Gastrocnemius medialis (tissue), 4 donors: ENCODE measurements at regions not wholly inside any gene's neighbourhood (a gene's known extent, or its start where the extent isn't known, plus 50 kb on each side); places are given as distances from the start of the nearest gene placed in this dataset.

ENCODE experiments used
- ATAC-seq, 2 donors: fragments of 150-250 bp; one replicate each; pipeline ENCODE4 v1.9.1; 2016
- DNase-seq, 2 donors: peaks; one replicate each; pipeline ENCODE4 v3.0.0-alpha.2; 2019
- H3K27ac ChIP-seq, 4 donors: fragments of 200-600 bp; sonication (generic); 1 replicate in 1 of 4; 2 replicates in 3 of 4; pipeline ENCODE4 v1.5.1; 2016 to 2018; ENCODE audit warnings: mild to moderate bottlenecking in 2 of 4, moderate library complexity in 1 of 4
- H3K27me3 ChIP-seq, 3 donors: fragments of 200-600 bp; sonication (generic) in 2 of 3; 1 replicate in 1 of 3; 2 replicates in 2 of 3; pipeline versions ENCODE4 v1.5.1 to v1.6.0; 2016 to 2019; ENCODE audit warnings: mild to moderate bottlenecking in 1 of 3, moderate library complexity in 1 of 3
- H3K36me3 ChIP-seq, 2 donors: fragments of 200-600 bp; sonication (generic) in 1 of 2; one replicate each; pipeline ENCODE4 v1.5.1; 2017 to 2018
- H3K4me1 ChIP-seq, 2 donors: fragments of 200-600 bp; sonication (generic) in 1 of 2; one replicate each; pipeline ENCODE4 v1.5.1; 2016 to 2017; ENCODE audit warnings: mild to moderate bottlenecking in 2 of 2
- H3K4me3 ChIP-seq, 4 donors: fragments of 200-600 bp; sonication (generic) in 3 of 4; 1 replicate in 1 of 4; 2 replicates in 3 of 4; pipeline ENCODE4 v1.5.1; 2016 to 2019; ENCODE audit warnings: mild to moderate bottlenecking in 2 of 4
- H3K9me3 ChIP-seq, 3 donors: fragments of 200-600 bp; sonication (generic) in 2 of 3; 1 replicate in 1 of 3; 2 replicates in 2 of 3; pipeline ENCODE4 v1.5.1; 2016 to 2019
- POLR2A ChIP-seq, 2 donors: fragments of 450-650 bp; IDR thresholded peaks; one replicate each; pipeline ENCODE4 v1.6.1; 2017; ENCODE audit warnings: antibody characterized with exemption in 2 of 2, mild to moderate bottlenecking in 2 of 2, moderate library complexity in 2 of 2
- in situ Hi-C, 4 donors: fragments of 200-750 bp; cut with MboI; loops; one replicate each; pipeline versions ENCODE4 v1.15.0 to v1.8.0; 2017; ENCODE audit warnings: low sequenced_read_pairs in 4 of 4
- intact Hi-C: fragments of 100-400 bp; cut with DNase I; formaldehyde crosslinking; loops from one replicate; pipeline ENCODE4 v1.15.1; 2023; ENCODE audit warnings: low total_unique reads
- TF ChIP-seq, protein P1 (sequence below), 5 experiments: fragments of 450-650 bp in 3 of 5; fragments of 200-600 bp in 2 of 5; sonication (generic) in 2 of 5; IDR thresholded peaks in 4 of 5; conservative IDR thresholded peaks in 1 of 5; 1 replicate in 4 of 5; 2 replicates in 1 of 5; pipeline ENCODE4 v1.5.1; 2016 to 2019; ENCODE audit warnings: antibody characterized with exemption in 5 of 5, mild to moderate bottlenecking in 3 of 5, moderate library complexity in 3 of 5

DNA sequence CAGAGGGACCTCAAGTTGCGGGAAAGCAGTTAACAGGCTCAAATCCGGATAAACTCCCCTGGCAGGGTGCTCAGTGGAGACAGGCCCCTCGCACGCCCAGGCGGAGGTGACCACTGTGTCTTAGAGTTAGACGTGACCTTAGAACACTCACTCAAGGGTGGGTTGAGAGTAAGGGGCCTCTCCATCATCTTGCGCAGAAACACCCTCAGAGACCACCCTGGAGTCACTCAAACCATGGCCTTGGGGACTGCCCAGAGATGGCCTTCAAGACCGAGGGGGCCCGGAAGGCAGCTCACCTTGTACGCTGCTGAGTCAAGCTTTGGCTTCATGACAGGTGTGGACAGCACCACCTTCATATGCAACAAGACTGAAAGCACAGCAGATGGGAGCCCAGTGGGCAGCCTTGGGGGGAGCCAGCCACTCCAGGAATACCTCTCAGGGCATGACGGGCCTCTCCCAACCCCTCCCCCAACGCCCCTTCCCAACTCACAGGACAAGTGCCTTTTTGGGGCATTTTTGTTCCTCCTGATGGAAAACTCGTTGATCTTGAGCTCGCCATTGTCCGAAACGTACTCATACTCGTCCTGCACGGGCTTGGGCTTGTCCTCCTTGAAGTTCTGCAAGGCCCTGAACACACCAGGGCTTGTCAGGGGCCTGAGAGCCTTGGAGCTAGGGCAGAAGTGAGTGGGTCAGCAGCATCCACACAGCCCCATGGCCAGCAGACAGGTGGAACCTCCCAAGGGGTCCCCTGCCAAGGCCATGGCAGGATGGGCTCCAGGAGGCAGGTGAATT lies 229.2 kb downstream of the TUBA3C start:
- TF ChIP-seq POLR2A (IDR thresholded peaks at IDR 0.05): no peak
- TF ChIP-seq, protein P1, sequence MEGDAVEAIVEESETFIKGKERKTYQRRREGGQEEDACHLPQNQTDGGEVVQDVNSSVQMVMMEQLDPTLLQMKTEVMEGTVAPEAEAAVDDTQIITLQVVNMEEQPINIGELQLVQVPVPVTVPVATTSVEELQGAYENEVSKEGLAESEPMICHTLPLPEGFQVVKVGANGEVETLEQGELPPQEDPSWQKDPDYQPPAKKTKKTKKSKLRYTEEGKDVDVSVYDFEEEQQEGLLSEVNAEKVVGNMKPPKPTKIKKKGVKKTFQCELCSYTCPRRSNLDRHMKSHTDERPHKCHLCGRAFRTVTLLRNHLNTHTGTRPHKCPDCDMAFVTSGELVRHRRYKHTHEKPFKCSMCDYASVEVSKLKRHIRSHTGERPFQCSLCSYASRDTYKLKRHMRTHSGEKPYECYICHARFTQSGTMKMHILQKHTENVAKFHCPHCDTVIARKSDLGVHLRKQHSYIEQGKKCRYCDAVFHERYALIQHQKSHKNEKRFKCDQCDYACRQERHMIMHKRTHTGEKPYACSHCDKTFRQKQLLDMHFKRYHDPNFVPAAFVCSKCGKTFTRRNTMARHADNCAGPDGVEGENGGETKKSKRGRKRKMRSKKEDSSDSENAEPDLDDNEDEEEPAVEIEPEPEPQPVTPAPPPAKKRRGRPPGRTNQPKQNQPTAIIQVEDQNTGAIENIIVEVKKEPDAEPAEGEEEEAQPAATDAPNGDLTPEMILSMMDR (IDR thresholded peaks at IDR 0.05 in 4 of 5, conservative IDR thresholded peaks at IDR 0.05 in 1 of 5): no peak

DNA sequence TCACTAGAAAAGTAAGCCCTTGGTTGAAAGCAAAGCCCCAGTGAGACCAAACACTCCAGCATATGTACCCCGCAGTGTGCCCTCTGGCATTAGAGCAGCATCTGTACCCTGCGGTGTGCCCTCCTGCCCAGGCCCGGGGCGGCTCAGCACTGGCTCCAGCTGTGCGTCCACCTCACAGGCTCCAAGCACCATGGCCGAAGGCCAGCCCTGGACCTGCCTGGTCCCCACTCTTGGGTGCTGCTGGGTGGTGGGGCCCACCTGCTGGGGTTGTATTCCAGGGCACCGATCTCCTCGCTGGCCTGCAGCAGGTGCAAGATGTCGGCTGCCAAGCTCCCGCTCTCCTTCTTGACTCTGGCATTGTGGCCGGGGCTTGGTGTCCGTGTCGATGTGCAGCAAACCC lies 230.2 kb downstream of the TUBA3C start:
- in situ Hi-C loops: no loop called here

More for the DNA sequence above, 229.2 kb downstream of the TUBA3C start:
- in situ Hi-C loops (no loop called here), intact Hi-C loops (no loop called here)
- H3K27me3 ChIP-seq: no peaks in the 10 kb centered on the region
- ATAC-seq: no peak
- no peak overlapping the region for H3K4me3 ChIP-seq
- no peaks in the 10 kb centered on the region for H3K4me1 ChIP-seq
- no peak overlapping the region for H3K27ac ChIP-seq
- no peaks in the 10 kb centered on the region for H3K9me3 ChIP-seq
- DNase-seq: no peak
- H3K36me3 ChIP-seq: no peaks in the 10 kb centered on the region

GRCh38 chr13:18949970-18950369 lies 231.7 kb downstream of the TUBA3C start:
- ATAC-seq (no peak), DNase-seq (no peak)
- Histone ChIP-seq H3K4me3 (no peak overlapping the region), H3K4me1 (no peaks in the 10 kb centered on the region), H3K9me3 (no peaks in the 10 kb centered on the region), H3K27me3 (no peaks in the 10 kb centered on the region), H3K27ac (no peak overlapping the region), H3K36me3 (no peaks in the 10 kb centered on the region)
- in situ Hi-C loops (no loop called here), intact Hi-C loops (no loop called here)
- TF ChIP-seq, protein P1 (IDR thresholded peaks at IDR 0.05 in 4 of 5, conservative IDR thresholded peaks at IDR 0.05 in 1 of 5): no peak
- TF ChIP-seq POLR2A (IDR thresholded peaks at IDR 0.05): no peak

More for the DNA sequence above, 230.2 kb downstream of the TUBA3C start:
- ATAC-seq (no peak), DNase-seq (no peak)
- intact Hi-C loops: no loop called here
- no peaks in the 10 kb centered on the region for H3K4me1 ChIP-seq
- no peaks in the 10 kb centered on the region for H3K27me3 ChIP-seq
- H3K27ac ChIP-seq: no peak overlapping the region
- H3K4me3 ChIP-seq: no peak overlapping the region
- H3K36me3 ChIP-seq: no peaks in the 10 kb centered on the region
- TF ChIP-seq, protein P1 (IDR thresholded peaks at IDR 0.05 in 4 of 5, conservative IDR thresholded peaks at IDR 0.05 in 1 of 5): no peak
- no peak for TF ChIP-seq POLR2A (IDR thresholded peaks at IDR 0.05)
- H3K9me3 ChIP-seq: no peaks in the 10 kb centered on the region

DNA sequence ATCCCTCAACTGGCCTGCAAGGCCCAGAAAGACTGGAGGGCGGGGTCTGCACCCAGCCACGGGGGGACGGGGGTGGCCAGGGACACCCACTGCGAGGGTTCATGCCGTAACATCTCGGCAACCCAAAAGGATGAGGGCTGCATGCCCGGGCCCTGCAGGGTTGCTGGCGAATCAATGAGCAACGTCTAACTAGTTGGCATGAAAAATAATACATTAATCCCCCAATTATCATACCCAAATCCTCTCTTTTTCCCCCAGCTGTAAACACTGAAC lies 232.2 kb downstream of the TUBA3C start:
- Histone ChIP-seq H3K4me1 (no peaks in the 10 kb centered on the region), H3K9me3 (no peaks in the 10 kb centered on the region), H3K27ac (no peak overlapping the region), H3K4me3 (no peak overlapping the region), H3K36me3 (no peaks in the 10 kb centered on the region), H3K27me3 (no peaks in the 10 kb centered on the region)
- TF ChIP-seq, protein P1 (IDR thresholded peaks at IDR 0.05 in 4 of 5, conservative IDR thresholded peaks at IDR 0.05 in 1 of 5): no peak
- no peak for TF ChIP-seq POLR2A (IDR thresholded peaks at IDR 0.05)
- intact Hi-C loops (no loop called here), in situ Hi-C loops (no loop called here)
- DNase-seq (no peak), ATAC-seq (no peak)
